Activated CD4-positive, alpha-beta T cell treated with anti-CD3 and anti-CD28 coated beads, Interleukin-2, Interleukin-4, amounts not matched to agents 100 ng/mL and 50 ng/mL, durations not matched to agents 16 hours and 8 hours (primary cell): ENCODE measurements at regions not wholly inside any gene's neighbourhood (a gene's known extent, or its start where the extent isn't known, plus 50 kb on each side); places are given as distances from the start of the nearest gene placed in this dataset.
A peak's percentile ranks its signal among the peaks of the same experiment; 100 is the strongest.

ENCODE experiments used
- DNase-seq: peaks from one replicate; pipeline ENCODE4 v3.0.0-alpha.2; 2020; ENCODE audit warnings: low spot score

GRCh38 chr4:56757821-56758411 is 63.6 kb downstream of the SPINK2 start:
- peak; percentile 92 for DNase-seq

GRCh38 chr4:56757261-56757746 is 64.2 kb downstream of the SPINK2 start:
- DNase-seq: no peak

GRCh38 chr4:56755901-56756300 is 65.6 kb downstream of the SPINK2 start:
- DNase-seq: no peak

DNA sequence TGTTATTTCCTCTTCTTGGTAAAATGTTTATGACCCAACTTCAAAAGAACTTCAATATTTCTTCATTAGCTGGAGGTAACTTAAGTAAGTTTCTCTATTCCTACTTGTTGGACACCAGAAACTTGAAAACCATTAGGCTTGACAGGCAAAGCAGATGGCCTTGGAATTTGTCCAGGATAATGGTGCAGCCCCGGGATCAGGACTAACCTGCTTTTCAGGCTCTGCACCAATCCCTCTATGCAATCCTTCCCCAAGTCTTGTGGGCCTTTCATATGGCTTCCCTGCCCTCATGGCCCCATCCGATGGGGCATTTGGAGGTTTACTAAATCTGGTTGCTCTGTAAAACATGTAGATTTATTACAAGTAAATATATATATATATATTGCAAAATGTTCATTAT is 68.5 kb downstream of the SPINK2 start:
- no peak for DNase-seq

GRCh38 chr4:56750231-56750630 is 69.1 kb upstream of the HOPX start:
- DNase-seq: no peak

- no peak for DNase-seq
Observed at GRCh38 chr4:56748271-56748670, 67.2 kb upstream of the HOPX start.

DNA sequence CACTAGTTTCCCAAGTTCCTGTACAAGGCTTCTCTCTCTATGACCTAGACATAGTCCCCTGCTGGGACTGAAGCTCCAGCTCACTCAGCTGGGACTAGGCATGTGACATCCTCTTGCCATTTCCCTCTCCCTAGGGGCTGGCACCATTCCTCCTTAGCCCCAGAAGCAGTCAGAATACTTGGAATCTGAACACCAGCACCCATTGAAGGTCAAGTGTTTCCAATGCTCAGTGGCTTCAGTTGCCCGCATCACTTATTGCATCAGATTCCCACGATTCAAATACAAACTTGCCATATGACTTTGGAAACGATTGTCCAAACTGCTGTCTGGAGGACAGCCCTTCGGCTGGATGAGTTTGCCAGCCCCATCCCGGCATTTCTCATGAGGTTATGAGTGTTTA is 65.5 kb upstream of the HOPX start:
- no peak for DNase-seq

DNA sequence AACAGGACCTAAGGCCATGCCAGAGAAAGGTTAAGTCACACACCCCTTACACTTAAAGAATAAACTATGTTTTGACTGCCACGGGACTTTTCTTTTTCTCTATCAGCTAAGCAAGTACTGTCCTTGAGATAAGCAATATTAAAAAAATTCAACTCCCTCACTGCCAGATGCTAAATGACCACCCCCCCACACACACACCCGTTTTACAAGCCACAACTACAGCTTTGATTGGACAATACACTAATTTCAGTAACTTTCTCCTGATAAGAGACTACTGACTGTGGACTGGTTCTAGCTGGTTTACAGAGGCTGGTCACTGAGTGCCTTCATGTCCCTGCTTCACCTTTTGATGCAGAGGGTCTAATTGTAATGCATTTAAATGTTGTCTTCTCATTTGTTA is 63.9 kb upstream of the HOPX start:
- DNase-seq: no peak

- no peak for DNase-seq
Observed at GRCh38 chr4:56744030-56744429, 62.9 kb upstream of the HOPX start.

GRCh38 chr4:56743550-56743949 is 62.5 kb upstream of the HOPX start:
- no peak for DNase-seq

- no peak for DNase-seq
Observed at GRCh38 chr4:56742080-56742871, 61.2 kb upstream of the HOPX start.

DNA sequence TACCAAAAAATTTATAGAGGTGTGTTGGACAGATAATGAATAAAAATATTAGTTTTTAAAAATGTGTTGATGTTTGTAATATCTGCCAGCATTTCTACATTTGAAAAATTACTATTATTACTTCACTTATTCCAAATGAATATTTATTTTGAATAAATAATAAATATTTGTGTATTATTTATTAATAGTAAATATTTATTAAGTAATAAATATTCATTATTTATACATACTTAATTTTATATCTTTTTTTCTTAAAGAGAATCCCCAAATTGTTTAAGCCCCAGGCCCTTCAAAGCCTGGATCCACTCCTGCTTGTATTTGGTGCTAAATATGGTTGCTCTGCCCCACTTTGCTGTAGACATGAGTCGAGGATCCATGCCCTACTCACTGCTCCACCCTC is 60.5 kb upstream of the HOPX start:
- no peak for DNase-seq

DNA sequence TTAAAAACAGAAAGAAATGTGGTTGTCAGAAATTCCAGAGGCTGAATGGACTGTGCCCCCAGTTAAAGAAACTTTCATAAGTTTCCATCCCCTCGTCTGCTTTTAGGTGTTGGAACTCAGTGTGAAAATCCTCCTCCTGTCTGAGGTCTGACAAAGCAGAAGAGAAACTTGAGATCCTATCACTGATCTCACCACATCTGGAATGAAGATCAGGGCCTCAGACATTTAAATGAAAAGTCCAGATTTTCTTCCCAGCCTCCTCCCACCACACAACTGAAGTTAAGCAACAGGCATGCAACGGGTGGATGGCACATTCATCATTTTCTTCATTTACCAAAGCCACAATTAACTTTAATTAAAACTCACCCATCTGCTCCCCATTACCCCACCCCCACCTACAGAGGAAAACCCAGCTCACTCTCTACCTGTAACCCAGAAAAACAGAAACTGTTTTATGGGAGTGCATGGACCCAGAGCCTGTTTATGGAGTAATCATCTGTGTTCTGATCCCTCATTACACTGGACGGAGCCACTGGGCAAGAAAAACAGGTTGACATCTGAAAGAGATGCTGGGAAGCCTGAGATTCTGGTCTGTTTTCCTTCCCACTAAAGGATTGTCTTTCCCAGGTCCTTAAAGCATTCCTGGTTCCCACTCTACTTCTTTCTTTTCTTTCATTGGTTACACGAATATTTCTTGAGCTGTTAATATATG is 58.1 kb upstream of the HOPX start:
- DNase-seq: no peak

DNA sequence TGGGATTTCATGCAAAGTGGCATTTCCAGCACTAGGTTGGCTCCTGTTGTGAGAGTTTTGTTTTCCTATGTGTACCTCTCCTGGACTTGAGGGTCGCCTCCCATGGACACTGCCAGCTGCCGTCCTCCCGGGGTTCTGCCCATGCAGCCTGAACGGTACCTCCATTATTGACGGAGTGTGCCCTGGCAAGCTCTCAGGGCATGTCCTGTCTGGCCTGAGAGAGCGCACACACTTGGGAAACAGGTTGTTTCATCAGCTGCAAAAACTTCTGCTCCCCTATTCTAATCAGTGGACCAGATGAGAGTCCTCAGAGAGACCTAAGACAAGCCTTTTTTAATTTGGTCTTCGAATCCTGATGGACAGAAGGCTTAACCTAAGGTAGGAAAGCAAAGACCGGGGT is 56.6 kb upstream of the HOPX start:
- no peak for DNase-seq

DNA sequence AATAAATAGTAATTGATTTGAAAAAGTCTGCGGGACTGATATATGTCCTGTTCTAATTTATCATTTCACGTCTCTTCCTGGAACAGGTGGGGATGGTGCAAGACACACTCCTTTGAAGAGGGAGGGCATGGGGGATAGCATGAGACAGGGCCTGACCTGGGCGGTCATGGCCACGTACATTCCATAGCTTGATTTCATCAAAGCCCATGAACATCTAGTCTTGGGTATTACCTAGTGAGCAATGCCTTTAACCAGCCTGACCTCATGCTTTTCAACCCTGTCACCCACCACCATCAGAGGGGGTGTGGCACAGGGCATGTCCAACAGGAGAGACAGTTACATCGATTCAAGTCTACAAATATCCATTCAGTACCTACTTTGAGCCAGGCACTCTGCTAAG is 52.3 kb upstream of the HOPX start:
- no peak for DNase-seq

- no peak for DNase-seq
Observed at GRCh38 chr4:56732301-56732700, 51.2 kb upstream of the HOPX start.

DNA sequence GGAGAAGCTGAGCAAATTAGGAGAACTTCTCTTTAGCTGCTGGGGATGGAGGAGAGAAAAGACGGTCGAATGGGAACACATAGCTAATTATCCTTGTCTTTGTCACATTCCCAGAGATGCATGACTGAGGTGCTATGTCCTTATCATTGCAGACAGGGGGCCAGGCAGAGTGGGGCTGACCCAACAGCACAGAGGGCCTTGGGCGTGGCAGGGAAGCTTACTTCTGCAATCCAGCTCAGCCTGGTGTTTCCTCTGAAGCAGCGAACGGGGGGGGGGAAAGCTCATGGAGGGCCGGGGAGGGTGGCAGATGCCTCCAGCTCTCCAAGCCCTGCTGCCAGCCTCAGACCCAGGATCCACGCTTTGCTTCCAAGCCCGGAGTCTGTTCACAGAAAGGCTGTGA is 50.8 kb upstream of the HOPX start:
- DNase-seq: no peak
